NB4 (cell line): ENCODE measurements at regions not wholly inside any gene's neighbourhood (a gene's known extent, or its start where the extent isn't known, plus 50 kb on each side); places are given as distances from the start of the nearest gene placed in this dataset.

Experiments
- DNase-seq: peaks from one replicate; pipeline ENCODE4 v3.0.0; 2010; ENCODE audit warnings: low read depth
- H3K4me3 ChIP-seq: one replicate; pipeline ENCODE4 v1.5.1; 2011; ENCODE audit warnings: mild to moderate bottlenecking, low read depth, low read length, moderate library complexity
- MYC ChIP-seq: IDR thresholded peaks from 2 replicates; pipeline ENCODE4 v1.6.1; 2011; ENCODE audit warnings: low read depth, low read length
- POLR2A ChIP-seq: IDR thresholded peaks from 2 replicates; pipeline ENCODE4 v1.6.1; 2011; ENCODE audit warnings: mild to moderate bottlenecking; ENCODE audit not compliant: insufficient read length; ENCODE audit errors: extremely low read depth
- TF ChIP-seq, protein P1 (sequence below): IDR thresholded peaks from one replicate; pipeline ENCODE4 v1.5.1; 2012; ENCODE audit warnings: low read depth, low read length
- TF ChIP-seq, protein P2 (sequence below): IDR thresholded peaks from 2 replicates; pipeline ENCODE4 v1.6.1; 2011; ENCODE audit warnings: low read depth, low read length

DNA sequence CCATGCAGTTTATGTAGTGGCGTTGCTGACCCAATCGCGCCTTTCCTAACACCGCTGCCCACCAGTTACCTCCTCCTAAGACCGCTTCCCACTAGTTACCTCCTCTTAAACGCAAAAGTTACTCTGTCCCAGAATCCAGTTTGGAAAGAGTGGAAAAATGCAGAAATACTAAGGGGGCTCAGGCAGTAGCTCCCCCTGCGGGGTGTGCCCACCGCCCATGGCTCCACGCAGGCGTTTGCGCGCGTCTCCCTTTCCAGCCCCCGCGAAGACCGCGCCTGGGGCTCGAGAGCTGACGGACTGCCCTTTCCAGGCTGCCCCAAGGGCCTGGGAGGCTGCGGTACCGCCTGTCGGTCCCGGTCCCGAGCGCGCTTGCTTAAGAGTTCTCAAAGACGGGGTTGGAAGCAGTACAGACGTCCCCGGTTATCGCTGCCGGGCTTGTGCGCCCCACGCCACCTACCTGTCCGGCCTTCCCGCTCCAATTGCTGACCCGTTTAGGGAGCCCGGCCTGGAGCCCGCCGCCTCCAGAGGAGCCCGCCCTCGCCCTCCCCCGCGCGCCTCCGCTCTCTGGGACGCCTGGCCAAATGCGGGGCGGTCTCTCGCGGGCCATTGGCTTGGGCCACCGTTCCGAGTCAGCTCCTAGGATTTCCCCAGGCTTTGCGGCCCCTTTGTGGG lies 414.1 kb upstream of the ESRRG start:
- no peak overlapping the region for H3K4me3 ChIP-seq
- TF ChIP-seq, protein P1, sequence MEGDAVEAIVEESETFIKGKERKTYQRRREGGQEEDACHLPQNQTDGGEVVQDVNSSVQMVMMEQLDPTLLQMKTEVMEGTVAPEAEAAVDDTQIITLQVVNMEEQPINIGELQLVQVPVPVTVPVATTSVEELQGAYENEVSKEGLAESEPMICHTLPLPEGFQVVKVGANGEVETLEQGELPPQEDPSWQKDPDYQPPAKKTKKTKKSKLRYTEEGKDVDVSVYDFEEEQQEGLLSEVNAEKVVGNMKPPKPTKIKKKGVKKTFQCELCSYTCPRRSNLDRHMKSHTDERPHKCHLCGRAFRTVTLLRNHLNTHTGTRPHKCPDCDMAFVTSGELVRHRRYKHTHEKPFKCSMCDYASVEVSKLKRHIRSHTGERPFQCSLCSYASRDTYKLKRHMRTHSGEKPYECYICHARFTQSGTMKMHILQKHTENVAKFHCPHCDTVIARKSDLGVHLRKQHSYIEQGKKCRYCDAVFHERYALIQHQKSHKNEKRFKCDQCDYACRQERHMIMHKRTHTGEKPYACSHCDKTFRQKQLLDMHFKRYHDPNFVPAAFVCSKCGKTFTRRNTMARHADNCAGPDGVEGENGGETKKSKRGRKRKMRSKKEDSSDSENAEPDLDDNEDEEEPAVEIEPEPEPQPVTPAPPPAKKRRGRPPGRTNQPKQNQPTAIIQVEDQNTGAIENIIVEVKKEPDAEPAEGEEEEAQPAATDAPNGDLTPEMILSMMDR = no peak
- TF ChIP-seq MYC = no peak
- TF ChIP-seq, protein P2, sequence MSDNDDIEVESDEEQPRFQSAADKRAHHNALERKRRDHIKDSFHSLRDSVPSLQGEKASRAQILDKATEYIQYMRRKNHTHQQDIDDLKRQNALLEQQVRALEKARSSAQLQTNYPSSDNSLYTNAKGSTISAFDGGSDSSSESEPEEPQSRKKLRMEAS = no peak
- no peak for TF ChIP-seq POLR2A
- no peak for DNase-seq

DNA sequence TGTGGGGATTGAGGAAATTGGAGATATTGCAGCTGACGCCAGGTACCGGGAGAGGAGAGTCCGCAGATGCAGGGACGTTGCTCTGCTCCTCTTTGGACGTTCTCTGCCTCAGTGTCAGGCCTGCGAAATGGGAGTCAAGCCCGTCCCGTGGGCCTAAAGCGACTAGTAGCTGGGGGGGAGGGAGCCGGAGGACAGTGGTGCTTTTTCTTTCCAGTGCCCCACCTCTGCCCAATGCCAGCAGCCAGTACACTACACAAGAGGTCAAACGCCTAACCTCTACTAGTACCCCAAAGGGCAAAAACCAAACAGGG lies 413.6 kb upstream of the ESRRG start:
- TF ChIP-seq MYC (no peak), POLR2A (no peak)
- TF ChIP-seq, protein P2 = no peak
- TF ChIP-seq, protein P1 = no peak
- no peak overlapping the region for H3K4me3 ChIP-seq
- no peak for DNase-seq

DNA sequence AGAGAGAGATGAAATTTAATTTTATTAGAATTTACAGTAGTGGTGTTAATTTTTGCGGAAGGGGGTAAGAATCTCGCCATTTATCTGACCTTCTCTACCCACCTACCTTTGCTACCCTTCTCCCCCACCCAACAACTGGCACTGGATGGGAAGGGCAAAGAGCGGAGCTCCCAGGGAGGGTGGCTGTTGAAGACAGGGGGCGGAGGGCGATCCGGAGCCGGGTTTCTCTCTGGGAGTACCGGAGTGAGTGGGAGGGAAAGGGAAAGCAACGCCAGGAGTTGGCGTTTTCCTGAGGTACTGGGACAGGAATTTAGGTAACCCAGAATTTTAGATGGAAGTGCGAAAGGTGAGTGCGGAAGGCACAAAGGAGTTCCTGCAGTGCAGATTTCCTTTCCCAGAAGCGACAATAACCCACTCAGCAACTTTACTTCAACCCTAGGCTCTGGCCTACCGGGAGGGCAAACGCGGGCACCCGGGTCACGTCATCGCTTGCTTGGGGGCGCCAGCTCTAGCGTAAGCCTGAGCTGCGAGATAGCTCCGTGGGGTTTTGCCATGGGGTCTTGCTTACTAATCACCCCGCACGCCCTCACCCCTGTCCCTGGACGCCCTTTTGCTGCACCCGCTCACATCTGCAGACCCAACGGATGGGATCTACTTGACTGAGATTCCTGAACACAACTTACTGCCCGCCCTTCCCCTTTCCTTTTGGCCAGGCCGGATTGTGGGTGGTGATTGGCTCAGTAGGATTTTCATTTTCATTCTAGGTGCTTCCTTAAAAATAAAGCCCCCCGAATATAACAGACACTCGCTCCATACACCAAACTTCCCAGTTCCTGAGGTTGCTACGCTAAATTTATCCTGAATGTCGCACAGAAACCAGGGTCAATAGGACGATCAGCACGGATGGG lies 413.0 kb upstream of the ESRRG start:
- no peak for DNase-seq
- no peak overlapping the region for H3K4me3 ChIP-seq
- TF ChIP-seq MYC = no peak
- TF ChIP-seq, protein P1 = no peak
- TF ChIP-seq, protein P2 = no peak
- no peak for TF ChIP-seq POLR2A

DNA sequence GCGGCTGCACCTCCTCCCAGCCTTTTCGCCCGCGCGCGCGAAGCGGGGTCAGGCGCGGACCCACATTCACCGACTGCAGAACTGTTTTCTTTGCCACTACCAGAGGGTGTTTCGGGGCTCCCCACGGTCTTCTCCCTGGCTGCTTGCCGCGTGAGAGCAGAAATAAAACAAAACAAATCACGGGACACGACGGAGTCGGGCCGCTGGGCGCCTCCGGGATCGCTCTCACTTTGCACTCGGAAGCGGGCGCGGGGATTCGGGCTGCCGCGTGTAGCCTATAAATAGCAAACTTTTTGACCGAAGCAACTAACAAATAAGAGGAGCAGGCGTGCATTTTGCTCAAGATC lies 412.3 kb upstream of the ESRRG start:
- no peak overlapping the region for H3K4me3 ChIP-seq
- TF ChIP-seq POLR2A = no peak
- TF ChIP-seq, protein P2 = no peak
- TF ChIP-seq, protein P1 = no peak
- TF ChIP-seq MYC = no peak
- DNase-seq = no peak

DNA sequence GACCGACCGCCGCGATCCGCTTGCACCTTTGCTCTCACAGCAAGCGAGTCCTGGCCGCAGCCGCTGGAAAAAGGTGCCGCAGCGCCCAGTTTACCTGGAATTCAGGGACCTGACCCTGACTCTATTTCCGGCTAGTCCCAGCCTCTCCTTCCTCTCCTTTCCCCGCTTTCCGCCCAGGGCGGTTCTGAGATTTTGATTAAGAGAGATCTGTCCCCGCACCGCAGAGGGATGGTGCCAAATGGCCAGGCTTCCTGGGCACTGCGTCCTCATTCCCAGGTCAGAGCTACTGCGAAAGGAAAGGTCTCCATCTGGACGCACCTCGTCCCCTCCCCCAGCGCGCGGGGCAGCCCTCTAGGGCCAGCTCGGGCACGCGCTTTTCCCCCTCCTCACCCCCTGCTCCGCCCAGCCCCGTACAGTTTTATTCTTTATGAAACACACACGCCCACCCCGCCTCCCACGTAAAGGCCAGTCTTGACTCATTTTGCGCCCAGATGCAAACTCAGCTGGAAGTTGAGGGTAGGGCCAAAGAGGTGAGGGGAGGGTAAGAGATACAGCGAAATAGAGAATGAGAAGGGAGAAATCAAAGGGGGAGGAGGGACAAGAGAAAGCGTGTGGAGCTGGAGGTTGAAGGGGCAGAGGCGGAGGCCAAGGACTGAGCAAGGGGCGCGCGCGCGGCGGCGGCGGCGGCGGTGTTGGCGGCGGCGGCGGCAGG lies 411.8 kb upstream of the ESRRG start:
- no peak for DNase-seq
- TF ChIP-seq, protein P1 = no peak
- no peak for TF ChIP-seq MYC
- TF ChIP-seq POLR2A = no peak
- TF ChIP-seq, protein P2 = no peak
- no peak overlapping the region for H3K4me3 ChIP-seq
